Prostate gland (tissue), 2 donors: ENCODE measurements at regions not wholly inside any gene's neighbourhood (a gene's known extent, or its start where the extent isn't known, plus 50 kb on each side); places are given as distances from the start of the nearest gene placed in this dataset.
A peak's percentile ranks its signal among the peaks of the same experiment; 100 is the strongest.

ENCODE experiments used
- DNase-seq: peaks from one replicate; pipeline ENCODE4 v3.0.0-alpha.2; 2019; ENCODE audit warnings: low spot score
- H3K27ac ChIP-seq, 2 donors: fragments of 200-600 bp; sonication (generic); 2 replicates each; pipeline ENCODE4 v1.5.1; 2017 to 2019
- H3K27me3 ChIP-seq: fragments of 200-600 bp; sonication (generic); replicated peaks from 2 replicates; pipeline ENCODE4 v1.5.1; 2019; ENCODE audit not compliant: insufficient read depth
- H3K36me3 ChIP-seq, 2 donors: fragments of 200-600 bp; sonication (generic); 1 replicate in 1 of 2; 2 replicates in 1 of 2; pipeline versions ENCODE4 v1.5.1 to v1.8.1; 2017 to 2019
- H3K4me1 ChIP-seq: fragments of 200-600 bp; sonication (generic); replicated peaks from 2 replicates; pipeline ENCODE4 v1.5.1; 2019
- H3K4me3 ChIP-seq, 2 donors: fragments of 200-600 bp; sonication (generic); 2 replicates each; pipeline ENCODE4 v1.5.1; 2017 to 2019
- H3K9me3 ChIP-seq: fragments of 200-600 bp; sonication (generic); 2 replicates; pipeline ENCODE4 v1.5.1; 2017
- CTCF ChIP-seq, 4 experiments: fragments of 200-600 bp in 2 of 4; fragments of 450-650 bp in 2 of 4; sonication (generic) in 2 of 4; IDR thresholded peaks; 1 replicate in 3 of 4; 2 replicates in 1 of 4; pipeline ENCODE4 v1.5.1; 2016 to 2019; ENCODE audit warnings: antibody characterized with exemption in 4 of 4, mild to moderate bottlenecking in 2 of 4, moderate library complexity in 2 of 4
- POLR2A ChIP-seq: fragments of 450-650 bp; IDR thresholded peaks from one replicate; pipeline ENCODE4 v1.6.1; 2016; ENCODE audit warnings: antibody characterized with exemption, mild to moderate bottlenecking
- POLR2AphosphoS5 ChIP-seq: sonication (generic); formaldehyde crosslinking; IDR thresholded peaks from one replicate; pipeline ENCODE4 v1.6.1; 2017; ENCODE audit warnings: antibody characterized with exemption
- WGBS: methylation state at CpG from one replicate; pipeline ENCODE4 v1.1.5; 2018; 5-methylcytosine and 5-hydroxymethylcytosine counted together
- intact Hi-C: fragments of 100-400 bp; cut with DNase I; formaldehyde crosslinking; loops from one replicate; pipeline ENCODE4 v1.14.2; 2022

- TF ChIP-seq POLR2AphosphoS5, result peak; percentile 56
- no peak for TF ChIP-seq CTCF (IDR thresholded peaks at IDR 0.05)
- Histone ChIP-seq H3K36me3 (no peaks in the 10 kb centered on the region), H3K4me3 (no peak overlapping the region), H3K27ac (peak overlapping the region in 1 of 2 donors; percentile 54), H3K27me3 (no peaks in the 10 kb centered on the region), H3K4me1 (no peaks in the 10 kb centered on the region), H3K9me3 (no peaks in the 10 kb centered on the region)
- 54% methylated on average over 9 of the region's 9 CpGs for WGBS
- intact Hi-C loops, result no loop called here
- DNase-seq, result no peak
Measured at GRCh38 chr1:67588178-67588855, 96.7 kb upstream of the GADD45A start.

- intact Hi-C loops, result no loop called here
- H3K9me3 ChIP-seq, result no peaks in the 10 kb centered on the region
- TF ChIP-seq CTCF (IDR thresholded peaks at IDR 0.05) (no peak), POLR2AphosphoS5 (no peak), POLR2A (no peak)
- 84% methylated on average over 8 of the region's 8 CpGs for WGBS
- peak overlapping the region; percentile 12 to 54 for H3K27ac ChIP-seq
- H3K4me1 ChIP-seq, result no peaks in the 10 kb centered on the region
- no peaks in the 10 kb centered on the region for H3K36me3 ChIP-seq
- no peak overlapping the region for H3K4me3 ChIP-seq
- no peaks in the 10 kb centered on the region for H3K27me3 ChIP-seq
- no peak for DNase-seq
Measured at GRCh38 chr1:67589519-67590233, 95.3 kb upstream of the GADD45A start.

- no peaks in the 10 kb centered on the region for H3K27me3 ChIP-seq
- DNase-seq, result no peak
- H3K9me3 ChIP-seq, result no peaks in the 10 kb centered on the region
- no peak overlapping the region for H3K4me3 ChIP-seq
- peak overlapping the region in 1 of 2 donors; percentile 12 for H3K27ac ChIP-seq
- intact Hi-C loops, result no loop called here
- 32% methylated on average over 3 of the region's 3 CpGs for WGBS
- H3K4me1 ChIP-seq, result no peaks in the 10 kb centered on the region
- TF ChIP-seq CTCF (IDR thresholded peaks at IDR 0.05) (no peak), POLR2A (no peak), POLR2AphosphoS5 (peak; percentile 16)
- H3K36me3 ChIP-seq, result no peaks in the 10 kb centered on the region
Measured at GRCh38 chr1:67590329-67590728, 94.7 kb upstream of the GADD45A start.

GRCh38 chr1:67594764-67595163, 90.2 kb upstream of the GADD45A start:
- no peaks in the 10 kb centered on the region for H3K4me1 ChIP-seq
- no peak for DNase-seq
- WGBS, result 94% methylated on average over 2 of the region's 2 CpGs
- no peaks in the 10 kb centered on the region for H3K27me3 ChIP-seq
- TF ChIP-seq POLR2A (no peak), POLR2AphosphoS5 (no peak), CTCF (IDR thresholded peaks at IDR 0.05) (no peak)
- H3K9me3 ChIP-seq, result no peaks in the 10 kb centered on the region
- no peak overlapping the region for H3K27ac ChIP-seq
- no peak overlapping the region for H3K4me3 ChIP-seq
- no peaks in the 10 kb centered on the region for H3K36me3 ChIP-seq
- intact Hi-C loops, result no loop called here

GRCh38 chr1:67596674-67597073, 88.3 kb upstream of the GADD45A start:
- no peak overlapping the region for H3K27ac ChIP-seq
- H3K4me1 ChIP-seq, result no peaks in the 10 kb centered on the region
- no peak for DNase-seq
- H3K36me3 ChIP-seq, result no peaks in the 10 kb centered on the region
- no peaks in the 10 kb centered on the region for H3K9me3 ChIP-seq
- WGBS, result 67% methylated on average over 3 of the region's 3 CpGs
- no peaks in the 10 kb centered on the region for H3K27me3 ChIP-seq
- intact Hi-C loops, result no loop called here
- no peak for TF ChIP-seq CTCF (IDR thresholded peaks at IDR 0.05)
- no peak for TF ChIP-seq POLR2A
- TF ChIP-seq POLR2AphosphoS5, result no peak
- no peak overlapping the region for H3K4me3 ChIP-seq
